CD14-positive monocyte (primary cell): ENCODE measurements at regions not wholly inside any gene's neighbourhood (a gene's known extent, or its start where the extent isn't known, plus 50 kb on each side); places are given as distances from the start of the nearest gene placed in this dataset.

Experiments
- DNase-seq, 3 donors: peaks; one replicate each; pipeline ENCODE4 v3.0.0-alpha.2; 2011 to 2022
- H2AFZ ChIP-seq: 2 replicates; pipeline ENCODE4 v1.6.0; 2012; ENCODE audit warnings: mild to moderate bottlenecking, low read depth, low read length, inconsistent platforms; ENCODE audit not compliant: insufficient read depth, poor library complexity, severe bottlenecking
- H3K27ac ChIP-seq, 2 donors: 1 replicate in 1 of 2; 2 replicates in 1 of 2; pipeline ENCODE4 v1.5.1; 2012 to 2013; ENCODE audit warnings: low read length in 2 of 2, control low read depth in 1 of 2, inconsistent platforms in 1 of 2, low read depth in 1 of 2, mild to moderate bottlenecking in 1 of 2
- H3K27me3 ChIP-seq, 2 donors: one replicate each; pipeline versions ENCODE4 v1.6.0 to v1.6.1; 2011 to 2013; ENCODE audit warnings: low read length in 2 of 2; ENCODE audit not compliant: control insufficient read depth in 2 of 2, insufficient read depth in 2 of 2
- H3K36me3 ChIP-seq, 2 donors: replicated peaks in 1 of 2; 1 replicate in 1 of 2; 2 replicates in 1 of 2; pipeline versions ENCODE4 v1.5.1 to v1.6.1; 2012 to 2013; ENCODE audit warnings: low read length in 2 of 2, control low read depth in 1 of 2, inconsistent platforms in 1 of 2, mild to moderate bottlenecking in 1 of 2; ENCODE audit not compliant: insufficient read depth in 2 of 2, control insufficient read depth in 1 of 2
- H3K4me1 ChIP-seq, 2 donors: 1 replicate in 1 of 2; 2 replicates in 1 of 2; pipeline versions ENCODE4 v1.5.1 to v1.6.1; 2012 to 2013; ENCODE audit warnings: low read length in 2 of 2, control low read depth in 1 of 2, inconsistent platforms in 1 of 2, mild to moderate bottlenecking in 1 of 2, moderate library complexity in 1 of 2; ENCODE audit not compliant: insufficient read depth in 2 of 2, control insufficient read depth in 1 of 2
- H3K4me2 ChIP-seq: replicated peaks from 2 replicates; pipeline ENCODE3; 2012; ENCODE audit warnings: low read length, moderate library complexity, mild to moderate bottlenecking; ENCODE audit not compliant: poor library complexity, severe bottlenecking; ENCODE audit errors: extremely low read depth
- H3K4me3 ChIP-seq, 3 experiments: fragments of 200-600 bp in 1 of 3; sonication (generic) in 1 of 3; replicated peaks in 1 of 3; 1 replicate in 2 of 3; 2 replicates in 1 of 3; pipeline ENCODE4 v1.5.1; 2011 to 2013; ENCODE audit warnings: low read length in 3 of 3, mild to moderate bottlenecking in 3 of 3, control low read depth in 2 of 3, low read depth in 2 of 3, inconsistent platforms in 1 of 3, moderate library complexity in 1 of 3
- H3K79me2 ChIP-seq: 2 replicates; pipeline ENCODE4 v1.6.0; 2012; ENCODE audit warnings: mild to moderate bottlenecking, control low read depth, inconsistent platforms, low read length, moderate library complexity; ENCODE audit not compliant: insufficient read depth
- H3K9ac ChIP-seq: 2 replicates; pipeline ENCODE4 v1.6.0; 2017; ENCODE audit warnings: low read length, mild to moderate bottlenecking; ENCODE audit not compliant: insufficient read depth, poor library complexity, severe bottlenecking
- H3K9me3 ChIP-seq, 2 donors: replicated peaks in 1 of 2; 1 replicate in 1 of 2; 2 replicates in 1 of 2; pipeline versions ENCODE4 v1.5.1 to v1.6.1; 2012 to 2013; ENCODE audit warnings: low read length in 2 of 2, control low read depth in 1 of 2; ENCODE audit not compliant: control insufficient read depth in 1 of 2, insufficient read depth in 1 of 2
- H4K20me1 ChIP-seq: 2 replicates; pipeline ENCODE4 v1.6.0; 2012; ENCODE audit warnings: mild to moderate bottlenecking, low read length, control low read depth, moderate library complexity; ENCODE audit not compliant: insufficient read depth
- H3K27ac Mint-ChIP-seq, 7 donors: one replicate each; pipeline ENCODE4 v1.8.0; 2020; ENCODE audit warnings: mild to moderate bottlenecking in 7 of 7, mixed read lengths in 7 of 7, moderate library complexity in 6 of 7, inconsistent platforms in 2 of 7
- H3K27me3 Mint-ChIP-seq, 3 donors: one replicate each; pipeline ENCODE4 v1.8.0; 2021 to 2022; ENCODE audit warnings: low read depth in 3 of 3, mild to moderate bottlenecking in 3 of 3, mixed read lengths in 3 of 3, moderate library complexity in 3 of 3, inconsistent platforms in 1 of 3
- H3K36me3 Mint-ChIP-seq, 2 donors: one replicate each; pipeline ENCODE4 v1.8.0; 2020; ENCODE audit warnings: mixed read lengths in 2 of 2, inconsistent platforms in 1 of 2, mild to moderate bottlenecking in 1 of 2
- H3K4me1 Mint-ChIP-seq: one replicate; pipeline ENCODE4 v1.8.0; 2020; ENCODE audit warnings: mild to moderate bottlenecking, mixed read lengths
- H3K4me3 Mint-ChIP-seq, 2 donors: one replicate each; pipeline ENCODE4 v1.8.0; 2020; ENCODE audit warnings: mild to moderate bottlenecking in 2 of 2, mixed read lengths in 2 of 2, moderate library complexity in 1 of 2
- H3K9me3 Mint-ChIP-seq, 7 donors: one replicate each; pipeline ENCODE4 v1.8.0; 2020 to 2022; ENCODE audit warnings: mixed read lengths in 7 of 7, mild to moderate bottlenecking in 6 of 7, moderate library complexity in 6 of 7, inconsistent platforms in 2 of 7
- CTCF ChIP-seq: fragments of 200-600 bp; IDR thresholded peaks from one replicate; pipeline ENCODE4 v1.8.0; 2022; ENCODE audit warnings: antibody characterized with exemption, mild to moderate bottlenecking
- WGBS: methylation state at CpG from one replicate; pipeline ENCODE4 v1.1.5; 2013; ENCODE audit warnings: missing lambda C conversion rate; ENCODE audit not compliant: insufficient coverage; 5-methylcytosine and 5-hydroxymethylcytosine counted together
- intact Hi-C, 2 donors: fragments of 100-400 bp; cut with micrococcal nuclease; formaldehyde crosslinking; loops; one replicate each; pipeline versions ENCODE4 v1.15.0 to v1.15.1; 2023

DNA sequence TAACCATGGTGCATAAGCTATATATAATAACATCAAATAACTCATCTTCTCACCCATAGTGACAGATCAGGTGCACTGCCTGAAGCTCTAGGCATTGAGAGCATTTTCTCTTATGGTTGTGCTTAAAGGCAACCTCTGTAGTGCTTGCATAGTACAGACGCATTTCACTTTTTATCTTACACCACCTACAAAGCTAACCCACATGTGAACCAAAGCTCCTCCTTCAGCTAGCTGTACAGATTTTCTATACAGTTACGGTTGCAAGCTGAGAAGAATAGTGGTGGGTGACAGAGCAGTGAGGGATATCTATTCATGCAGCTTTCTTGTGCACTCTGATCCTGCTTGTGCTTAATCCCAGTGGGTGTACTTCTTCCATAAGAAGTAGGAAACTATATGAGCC lies 1525.2 kb downstream of the STIM2 start:
- no peaks in the 10 kb centered on the region for H3K36me3 Mint-ChIP-seq
- Histone ChIP-seq H3K79me2 (no peaks in the 10 kb centered on the region), H3K4me3 (no peak overlapping the region), H3K27me3 (no peaks in the 10 kb centered on the region), H3K36me3 (no peaks in the 10 kb centered on the region), H3K9me3 (no peaks in the 10 kb centered on the region), H3K9ac (no peak overlapping the region), H2AFZ (no peak overlapping the region), H3K27ac (no peak overlapping the region), H4K20me1 (no peaks in the 10 kb centered on the region), H3K4me1 (no peaks in the 10 kb centered on the region), H3K4me2 (no peak overlapping the region)
- no peaks in the 10 kb centered on the region for H3K27me3 Mint-ChIP-seq
- no peak overlapping the region for H3K27ac Mint-ChIP-seq
- no peak overlapping the region for H3K4me3 Mint-ChIP-seq
- no peak for DNase-seq
- H3K9me3 Mint-ChIP-seq = peaks cover 0 to 3% (median 2%) of the 10 kb centered on the region in 7 donors
- intact Hi-C loops = no loop called here
- no CpG with 5 or more reads among the region's 2 CpGs for WGBS
- H3K4me1 Mint-ChIP-seq = no peaks in the 10 kb centered on the region
- no peak for TF ChIP-seq CTCF

- Histone ChIP-seq H3K27me3 (no peaks in the 10 kb centered on the region), H3K27ac (no peak overlapping the region), H3K79me2 (no peaks in the 10 kb centered on the region), H4K20me1 (no peaks in the 10 kb centered on the region), H3K9me3 (no peaks in the 10 kb centered on the region), H3K4me1 (no peaks in the 10 kb centered on the region), H2AFZ (no peak overlapping the region), H3K4me3 (no peak overlapping the region), H3K9ac (no peak overlapping the region), H3K4me2 (no peak overlapping the region), H3K36me3 (no peaks in the 10 kb centered on the region)
- Mint-ChIP-seq H3K9me3 (peaks cover 0 to 3% (median 2%) of the 10 kb centered on the region in 7 donors), H3K27ac (no peak overlapping the region), H3K4me1 (no peaks in the 10 kb centered on the region), H3K4me3 (no peak overlapping the region), H3K36me3 (no peaks in the 10 kb centered on the region), H3K27me3 (no peaks in the 10 kb centered on the region)
- intact Hi-C loops = no loop called here
- no peak for DNase-seq
- no peak for TF ChIP-seq CTCF
Measured at GRCh38 chr4:28386776-28387175, 1526.1 kb downstream of the STIM2 start.
